IPS-15b (cell line): ENCODE measurements at regions not wholly inside any gene's neighbourhood (a gene's known extent, or its start where the extent isn't known, plus 50 kb on each side); places are given as distances from the start of the nearest gene placed in this dataset.

Experiments used
- H3K27me3 ChIP-seq: one replicate; pipeline ENCODE4 v1.6.1; 2013; ENCODE audit warnings: low read length; ENCODE audit not compliant: control insufficient read depth, insufficient read depth
- H3K36me3 ChIP-seq: one replicate; pipeline ENCODE4 v1.6.1; 2013; ENCODE audit warnings: low read length; ENCODE audit not compliant: control insufficient read depth, insufficient read depth
- H3K4me1 ChIP-seq: one replicate; pipeline ENCODE4 v1.6.1; 2013; ENCODE audit warnings: mild to moderate bottlenecking, low read length; ENCODE audit not compliant: control insufficient read depth, insufficient read depth
- H3K4me3 ChIP-seq: one replicate; pipeline ENCODE4 v1.5.1; 2013; ENCODE audit warnings: low read depth, low read length
- H3K9ac ChIP-seq: one replicate; pipeline ENCODE4 v1.6.1; 2013; ENCODE audit warnings: low read depth, mild to moderate bottlenecking, low read length
- H3K9me3 ChIP-seq: one replicate; pipeline ENCODE4 v1.6.1; 2013; ENCODE audit warnings: mild to moderate bottlenecking, low read length; ENCODE audit not compliant: control insufficient read depth, insufficient read depth

GRCh38 chr2:41895334-41895664 is 152.5 kb upstream of the PKDCC start:
- Histone ChIP-seq H3K4me3 (no peak overlapping the region), H3K9me3 (no peaks in the 10 kb centered on the region), H3K4me1 (no peaks in the 10 kb centered on the region), H3K9ac (no peak overlapping the region), H3K36me3 (no peaks in the 10 kb centered on the region), H3K27me3 (no peaks in the 10 kb centered on the region)

DNA sequence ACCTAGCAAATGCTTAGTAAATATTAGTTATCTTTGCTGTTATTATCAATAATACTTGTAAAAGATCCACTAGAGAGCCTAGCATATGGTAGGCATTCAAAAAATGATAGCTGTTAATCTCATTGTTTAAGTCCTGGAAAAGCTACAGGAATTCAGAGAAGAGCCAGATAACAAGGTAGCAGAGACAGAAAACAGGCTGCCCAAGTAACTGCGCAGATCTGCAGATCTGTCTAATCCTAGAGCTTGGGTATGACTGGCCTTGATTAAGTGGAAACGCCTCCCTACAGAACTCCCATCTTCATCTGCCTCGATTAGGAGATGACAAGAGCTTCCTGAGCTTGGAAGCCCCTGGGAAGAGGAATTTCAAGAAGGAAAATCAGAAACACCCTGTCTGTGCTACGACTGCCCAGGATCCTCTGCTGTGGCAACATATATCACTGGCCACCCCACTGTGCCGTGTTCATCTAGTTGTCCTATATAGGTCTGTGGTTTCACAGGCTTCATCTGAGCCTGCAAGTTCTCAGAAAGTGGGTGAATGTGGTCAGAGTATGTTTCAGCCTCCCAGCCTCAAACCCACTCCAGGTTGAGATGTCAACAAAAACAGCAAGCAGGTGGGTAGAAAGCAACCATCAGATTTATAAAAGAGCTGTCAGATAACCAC is 151.5 kb upstream of the PKDCC start:
- H3K9ac ChIP-seq: no peak overlapping the region
- H3K9me3 ChIP-seq: no peaks in the 10 kb centered on the region
- no peak overlapping the region for H3K4me3 ChIP-seq
- no peaks in the 10 kb centered on the region for H3K27me3 ChIP-seq
- H3K36me3 ChIP-seq: no peaks in the 10 kb centered on the region
- no peaks in the 10 kb centered on the region for H3K4me1 ChIP-seq

DNA sequence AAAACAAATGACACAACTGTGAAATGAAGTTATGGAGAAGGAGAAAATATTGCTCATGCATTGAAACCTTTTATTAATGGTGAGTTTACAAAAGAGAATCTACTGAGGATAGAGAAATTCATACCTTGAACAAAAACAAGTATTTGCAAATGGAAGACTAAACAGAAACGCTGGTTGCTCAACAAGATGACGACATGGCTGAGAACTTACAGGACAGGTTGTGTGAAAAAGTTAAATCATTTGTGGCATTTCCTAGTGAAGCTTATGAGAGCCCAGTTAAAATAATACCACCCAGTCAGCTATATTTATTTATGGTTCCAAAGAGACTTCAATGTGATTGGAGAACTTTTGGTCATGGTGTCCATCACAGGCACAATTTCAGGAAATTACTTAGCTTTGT is 148.6 kb upstream of the PKDCC start:
- Histone ChIP-seq H3K9me3 (no peaks in the 10 kb centered on the region), H3K4me1 (no peaks in the 10 kb centered on the region), H3K4me3 (no peak overlapping the region), H3K36me3 (no peaks in the 10 kb centered on the region), H3K9ac (no peak overlapping the region), H3K27me3 (no peaks in the 10 kb centered on the region)

DNA sequence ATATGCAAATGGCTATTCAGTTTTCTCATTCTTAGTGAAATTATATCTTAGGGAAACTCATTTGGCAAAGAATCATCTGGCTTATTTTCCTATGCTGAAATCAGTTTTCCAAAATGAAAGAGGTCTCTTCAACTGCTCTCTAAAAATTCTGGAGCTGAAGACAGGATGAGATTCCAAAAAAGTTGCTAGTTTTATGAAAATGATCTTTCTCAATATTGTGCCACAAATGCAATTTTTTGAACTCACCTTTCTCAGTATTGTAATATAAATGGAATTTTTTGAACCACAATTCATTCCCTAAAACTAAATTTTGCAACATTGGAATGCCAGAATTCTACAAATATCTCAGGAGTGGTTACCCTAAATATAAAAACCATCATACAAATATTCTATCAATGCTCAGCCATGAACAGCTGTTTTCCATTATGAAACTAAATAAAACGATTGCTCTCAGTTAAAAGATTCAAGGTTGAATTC is 147.7 kb upstream of the PKDCC start:
- Histone ChIP-seq H3K9me3 (no peaks in the 10 kb centered on the region), H3K4me1 (no peaks in the 10 kb centered on the region), H3K9ac (no peak overlapping the region), H3K27me3 (no peaks in the 10 kb centered on the region), H3K4me3 (no peak overlapping the region), H3K36me3 (no peaks in the 10 kb centered on the region)

- no peaks in the 10 kb centered on the region for H3K36me3 ChIP-seq
- no peaks in the 10 kb centered on the region for H3K4me1 ChIP-seq
- no peaks in the 10 kb centered on the region for H3K9me3 ChIP-seq
- no peak overlapping the region for H3K4me3 ChIP-seq
- no peak overlapping the region for H3K9ac ChIP-seq
- no peaks in the 10 kb centered on the region for H3K27me3 ChIP-seq
These were observed 144.9 kb upstream of the PKDCC start for GRCh38 chr2:41902897-41903296.

GRCh38 chr2:41903474-41904135 is 144.2 kb upstream of the PKDCC start:
- Histone ChIP-seq H3K27me3 (no peaks in the 10 kb centered on the region), H3K9ac (no peak overlapping the region), H3K36me3 (no peaks in the 10 kb centered on the region), H3K4me1 (no peaks in the 10 kb centered on the region), H3K4me3 (no peak overlapping the region), H3K9me3 (no peaks in the 10 kb centered on the region)

DNA sequence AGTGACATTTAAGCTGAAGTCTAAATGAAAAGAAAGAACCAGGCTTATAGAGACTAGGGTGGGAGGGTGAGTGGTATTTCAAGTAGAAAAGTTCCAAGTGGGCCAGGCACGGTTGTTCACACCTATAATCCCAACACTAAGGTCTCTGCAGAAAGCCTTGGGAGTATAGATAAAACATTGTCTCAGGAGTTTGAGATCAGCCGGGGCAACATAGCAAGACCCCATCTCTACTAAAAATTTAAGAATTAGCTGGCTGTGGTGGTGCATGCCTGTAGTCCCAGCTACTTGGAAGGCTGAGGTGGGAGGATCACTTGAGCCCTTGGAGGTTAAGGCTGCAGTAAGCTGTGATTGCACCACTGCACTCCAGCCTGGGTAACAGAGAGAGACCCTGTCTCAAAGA is 143.4 kb upstream of the PKDCC start:
- H3K9me3 ChIP-seq: no peaks in the 10 kb centered on the region
- H3K9ac ChIP-seq: no peak overlapping the region
- H3K4me3 ChIP-seq: no peak overlapping the region
- H3K36me3 ChIP-seq: no peaks in the 10 kb centered on the region
- H3K27me3 ChIP-seq: no peaks in the 10 kb centered on the region
- H3K4me1 ChIP-seq: no peaks in the 10 kb centered on the region

DNA sequence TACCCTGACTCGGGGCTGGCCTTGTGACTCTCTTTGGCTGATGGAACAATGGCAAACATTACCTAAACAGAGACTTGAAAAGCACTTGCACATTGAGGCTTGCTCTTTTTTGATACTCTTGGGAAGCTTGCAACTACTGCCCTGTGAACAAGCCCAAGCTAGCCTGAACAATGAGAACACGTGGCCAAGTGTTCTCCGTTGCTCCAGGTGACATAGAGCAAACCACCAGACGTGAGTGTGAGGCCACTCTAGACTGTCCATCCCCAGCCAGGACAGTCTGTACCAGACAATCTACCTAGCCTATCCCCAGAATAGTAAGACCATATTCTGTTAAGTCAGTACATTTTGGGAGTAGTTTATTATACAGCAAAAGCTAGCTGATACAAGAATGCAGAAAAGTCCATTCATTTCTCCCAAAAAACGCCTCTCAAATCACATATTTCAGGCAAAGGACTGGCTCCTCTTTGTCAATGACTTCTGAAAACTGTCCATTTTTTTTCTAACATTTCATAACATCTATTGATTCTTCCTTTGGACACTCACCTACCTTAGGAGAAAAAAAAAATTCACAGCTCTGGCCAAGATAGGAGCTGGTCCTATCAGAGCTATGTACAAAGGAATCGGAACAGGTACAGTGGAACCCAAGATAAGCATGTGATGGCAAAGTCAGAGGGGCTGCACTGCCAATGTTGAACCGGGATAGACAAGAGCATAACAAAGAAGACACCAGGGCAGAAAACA is 142.1 kb upstream of the PKDCC start:
- H3K9me3 ChIP-seq: no peaks in the 10 kb centered on the region
- H3K27me3 ChIP-seq: no peaks in the 10 kb centered on the region
- no peak overlapping the region for H3K4me3 ChIP-seq
- H3K9ac ChIP-seq: no peak overlapping the region
- no peaks in the 10 kb centered on the region for H3K4me1 ChIP-seq
- H3K36me3 ChIP-seq: no peaks in the 10 kb centered on the region

DNA sequence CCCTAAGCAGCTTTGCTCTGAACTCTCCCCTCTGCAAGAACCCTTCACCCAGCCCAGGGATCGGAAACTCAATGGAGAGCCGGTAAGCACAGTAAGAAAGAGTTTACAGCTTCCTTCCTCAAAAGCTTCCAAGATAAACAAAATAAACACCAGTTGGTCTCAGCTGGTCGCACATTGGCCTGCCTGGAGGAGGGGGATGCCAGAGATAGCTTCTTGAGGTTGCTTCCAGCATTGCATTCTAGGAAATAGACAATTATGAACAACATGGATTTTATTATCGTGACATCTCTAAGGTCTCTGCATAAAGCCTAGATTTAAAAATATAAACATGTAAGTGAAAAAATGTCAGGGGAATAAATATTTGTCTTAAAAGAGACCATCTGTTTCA is 141.5 kb upstream of the PKDCC start:
- Histone ChIP-seq H3K9ac (no peak overlapping the region), H3K4me3 (no peak overlapping the region), H3K27me3 (no peaks in the 10 kb centered on the region), H3K36me3 (no peaks in the 10 kb centered on the region), H3K9me3 (no peaks in the 10 kb centered on the region), H3K4me1 (no peaks in the 10 kb centered on the region)

GRCh38 chr2:41907141-41907540 is 140.7 kb upstream of the PKDCC start:
- Histone ChIP-seq H3K9me3 (no peaks in the 10 kb centered on the region), H3K27me3 (no peaks in the 10 kb centered on the region), H3K36me3 (no peaks in the 10 kb centered on the region), H3K4me3 (no peak overlapping the region), H3K4me1 (no peaks in the 10 kb centered on the region), H3K9ac (no peak overlapping the region)

DNA sequence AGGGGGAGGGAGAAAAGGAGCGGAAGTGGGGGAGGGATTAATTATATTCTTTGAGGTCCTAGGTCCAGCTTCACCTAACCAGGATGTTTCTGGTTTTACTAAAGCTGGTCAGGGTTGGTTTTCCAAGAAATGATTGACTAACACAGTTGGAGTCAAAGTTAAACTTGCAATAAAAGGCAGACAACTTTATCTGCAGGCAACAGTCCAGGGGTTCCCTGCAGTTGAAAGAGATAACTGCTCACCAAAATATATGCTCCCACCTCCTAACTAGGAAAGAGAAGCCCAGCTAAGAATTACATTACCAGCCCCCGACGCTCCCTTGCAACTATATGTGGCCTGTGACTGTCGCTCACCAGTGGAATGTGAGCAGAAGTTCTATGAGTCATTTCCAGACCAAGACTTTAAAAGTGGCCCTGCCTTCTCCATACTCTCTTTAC is 140.0 kb upstream of the PKDCC start:
- H3K9me3 ChIP-seq: no peaks in the 10 kb centered on the region
- no peaks in the 10 kb centered on the region for H3K4me1 ChIP-seq
- H3K9ac ChIP-seq: no peak overlapping the region
- H3K27me3 ChIP-seq: no peaks in the 10 kb centered on the region
- no peaks in the 10 kb centered on the region for H3K36me3 ChIP-seq
- no peak overlapping the region for H3K4me3 ChIP-seq

GRCh38 chr2:41908349-41908748 is 139.5 kb upstream of the PKDCC start:
- Histone ChIP-seq H3K4me1 (no peaks in the 10 kb centered on the region), H3K9ac (no peak overlapping the region), H3K9me3 (no peaks in the 10 kb centered on the region), H3K36me3 (no peaks in the 10 kb centered on the region), H3K4me3 (no peak overlapping the region), H3K27me3 (no peaks in the 10 kb centered on the region)
